CD14-positive monocyte (primary cell): ENCODE measurements at regions not wholly inside any gene's neighbourhood (a gene's known extent, or its start where the extent isn't known, plus 50 kb on each side); places are given as distances from the start of the nearest gene placed in this dataset.

ENCODE experiments used
- DNase-seq, 3 donors: peaks; one replicate each; pipeline ENCODE4 v3.0.0-alpha.2; 2011 to 2022
- H2AFZ ChIP-seq: 2 replicates; pipeline ENCODE4 v1.6.0; 2012; ENCODE audit warnings: mild to moderate bottlenecking, low read depth, low read length, inconsistent platforms; ENCODE audit not compliant: insufficient read depth, poor library complexity, severe bottlenecking
- H3K27ac ChIP-seq, 2 donors: 1 replicate in 1 of 2; 2 replicates in 1 of 2; pipeline ENCODE4 v1.5.1; 2012 to 2013; ENCODE audit warnings: low read length in 2 of 2, control low read depth in 1 of 2, inconsistent platforms in 1 of 2, low read depth in 1 of 2, mild to moderate bottlenecking in 1 of 2
- H3K27me3 ChIP-seq, 2 donors: one replicate each; pipeline versions ENCODE4 v1.6.0 to v1.6.1; 2011 to 2013; ENCODE audit warnings: low read length in 2 of 2; ENCODE audit not compliant: control insufficient read depth in 2 of 2, insufficient read depth in 2 of 2
- H3K36me3 ChIP-seq, 2 donors: replicated peaks in 1 of 2; 1 replicate in 1 of 2; 2 replicates in 1 of 2; pipeline versions ENCODE4 v1.5.1 to v1.6.1; 2012 to 2013; ENCODE audit warnings: low read length in 2 of 2, control low read depth in 1 of 2, inconsistent platforms in 1 of 2, mild to moderate bottlenecking in 1 of 2; ENCODE audit not compliant: insufficient read depth in 2 of 2, control insufficient read depth in 1 of 2
- H3K4me1 ChIP-seq, 2 donors: 1 replicate in 1 of 2; 2 replicates in 1 of 2; pipeline versions ENCODE4 v1.5.1 to v1.6.1; 2012 to 2013; ENCODE audit warnings: low read length in 2 of 2, control low read depth in 1 of 2, inconsistent platforms in 1 of 2, mild to moderate bottlenecking in 1 of 2, moderate library complexity in 1 of 2; ENCODE audit not compliant: insufficient read depth in 2 of 2, control insufficient read depth in 1 of 2
- H3K4me2 ChIP-seq: replicated peaks from 2 replicates; pipeline ENCODE3; 2012; ENCODE audit warnings: low read length, moderate library complexity, mild to moderate bottlenecking; ENCODE audit not compliant: poor library complexity, severe bottlenecking; ENCODE audit errors: extremely low read depth
- H3K4me3 ChIP-seq, 3 experiments: fragments of 200-600 bp in 1 of 3; sonication (generic) in 1 of 3; replicated peaks in 1 of 3; 1 replicate in 2 of 3; 2 replicates in 1 of 3; pipeline ENCODE4 v1.5.1; 2011 to 2013; ENCODE audit warnings: low read length in 3 of 3, mild to moderate bottlenecking in 3 of 3, control low read depth in 2 of 3, low read depth in 2 of 3, inconsistent platforms in 1 of 3, moderate library complexity in 1 of 3
- H3K79me2 ChIP-seq: 2 replicates; pipeline ENCODE4 v1.6.0; 2012; ENCODE audit warnings: mild to moderate bottlenecking, control low read depth, inconsistent platforms, low read length, moderate library complexity; ENCODE audit not compliant: insufficient read depth
- H3K9ac ChIP-seq: 2 replicates; pipeline ENCODE4 v1.6.0; 2017; ENCODE audit warnings: low read length, mild to moderate bottlenecking; ENCODE audit not compliant: insufficient read depth, poor library complexity, severe bottlenecking
- H3K9me3 ChIP-seq, 2 donors: replicated peaks in 1 of 2; 1 replicate in 1 of 2; 2 replicates in 1 of 2; pipeline versions ENCODE4 v1.5.1 to v1.6.1; 2012 to 2013; ENCODE audit warnings: low read length in 2 of 2, control low read depth in 1 of 2; ENCODE audit not compliant: control insufficient read depth in 1 of 2, insufficient read depth in 1 of 2
- H4K20me1 ChIP-seq: 2 replicates; pipeline ENCODE4 v1.6.0; 2012; ENCODE audit warnings: mild to moderate bottlenecking, low read length, control low read depth, moderate library complexity; ENCODE audit not compliant: insufficient read depth
- H3K27ac Mint-ChIP-seq, 7 donors: one replicate each; pipeline ENCODE4 v1.8.0; 2020; ENCODE audit warnings: mild to moderate bottlenecking in 7 of 7, mixed read lengths in 7 of 7, moderate library complexity in 6 of 7, inconsistent platforms in 2 of 7
- H3K27me3 Mint-ChIP-seq, 3 donors: one replicate each; pipeline ENCODE4 v1.8.0; 2021 to 2022; ENCODE audit warnings: low read depth in 3 of 3, mild to moderate bottlenecking in 3 of 3, mixed read lengths in 3 of 3, moderate library complexity in 3 of 3, inconsistent platforms in 1 of 3
- H3K36me3 Mint-ChIP-seq, 2 donors: one replicate each; pipeline ENCODE4 v1.8.0; 2020; ENCODE audit warnings: mixed read lengths in 2 of 2, inconsistent platforms in 1 of 2, mild to moderate bottlenecking in 1 of 2
- H3K4me1 Mint-ChIP-seq: one replicate; pipeline ENCODE4 v1.8.0; 2020; ENCODE audit warnings: mild to moderate bottlenecking, mixed read lengths
- H3K4me3 Mint-ChIP-seq, 2 donors: one replicate each; pipeline ENCODE4 v1.8.0; 2020; ENCODE audit warnings: mild to moderate bottlenecking in 2 of 2, mixed read lengths in 2 of 2, moderate library complexity in 1 of 2
- H3K9me3 Mint-ChIP-seq, 7 donors: one replicate each; pipeline ENCODE4 v1.8.0; 2020 to 2022; ENCODE audit warnings: mixed read lengths in 7 of 7, mild to moderate bottlenecking in 6 of 7, moderate library complexity in 6 of 7, inconsistent platforms in 2 of 7
- CTCF ChIP-seq: fragments of 200-600 bp; IDR thresholded peaks from one replicate; pipeline ENCODE4 v1.8.0; 2022; ENCODE audit warnings: antibody characterized with exemption, mild to moderate bottlenecking
- WGBS: methylation state at CpG from one replicate; pipeline ENCODE4 v1.1.5; 2013; ENCODE audit warnings: missing lambda C conversion rate; ENCODE audit not compliant: insufficient coverage; 5-methylcytosine and 5-hydroxymethylcytosine counted together
- intact Hi-C, 2 donors: fragments of 100-400 bp; cut with micrococcal nuclease; formaldehyde crosslinking; loops; one replicate each; pipeline versions ENCODE4 v1.15.0 to v1.15.1; 2023

- Histone ChIP-seq H3K36me3 (no peaks in the 10 kb centered on the region), H3K4me1 (no peaks in the 10 kb centered on the region), H3K4me3 (no peak overlapping the region), H3K27me3 (peaks cover 0 to 5% of the 10 kb centered on the region in 2 donors), H3K4me2 (no peak overlapping the region), H3K79me2 (no peaks in the 10 kb centered on the region), H2AFZ (no peak overlapping the region), H3K9me3 (no peaks in the 10 kb centered on the region), H3K27ac (no peak overlapping the region), H3K9ac (no peak overlapping the region), H4K20me1 (no peaks in the 10 kb centered on the region)
- H3K27me3 Mint-ChIP-seq, result peaks cover 3 to 9% (median 9%) of the 10 kb centered on the region in 3 donors
- DNase-seq, result no peak
- no peak for TF ChIP-seq CTCF
- no peak overlapping the region for H3K27ac Mint-ChIP-seq
- no CpG with 5 or more reads among the region's 1 CpG for WGBS
- peaks cover 0 to 5% (median under 1%) of the 10 kb centered on the region in 7 donors for H3K9me3 Mint-ChIP-seq
- H3K4me1 Mint-ChIP-seq, result no peaks in the 10 kb centered on the region
- intact Hi-C loops, result no loop called here
- H3K36me3 Mint-ChIP-seq, result no peaks in the 10 kb centered on the region
- no peak overlapping the region for H3K4me3 Mint-ChIP-seq
These were observed 78.7 kb downstream of the HYCC1 start for GRCh38 chr7:22935269-22935668.

GRCh38 chr7:22934473-22935065, 79.4 kb downstream of the HYCC1 start:
- Histone ChIP-seq H3K36me3 (no peaks in the 10 kb centered on the region), H3K9ac (no peak overlapping the region), H3K4me3 (no peak overlapping the region), H4K20me1 (no peaks in the 10 kb centered on the region), H2AFZ (no peak overlapping the region), H3K79me2 (no peaks in the 10 kb centered on the region), H3K27me3 (peaks cover 0 to 5% of the 10 kb centered on the region in 2 donors), H3K9me3 (no peaks in the 10 kb centered on the region), H3K27ac (no peak overlapping the region), H3K4me2 (no peak overlapping the region), H3K4me1 (no peaks in the 10 kb centered on the region)
- Mint-ChIP-seq H3K9me3 (peaks cover 0 to 5% (median 0%) of the 10 kb centered on the region in 7 donors), H3K4me3 (no peak overlapping the region), H3K27ac (no peak overlapping the region), H3K27me3 (peaks cover 3 to 9% (median 9%) of the 10 kb centered on the region in 3 donors), H3K4me1 (no peaks in the 10 kb centered on the region), H3K36me3 (no peaks in the 10 kb centered on the region)
- TF ChIP-seq CTCF, result no peak
- intact Hi-C loops, result no loop called here
- no peak for DNase-seq
- no CpG with 5 or more reads among the region's 4 CpGs for WGBS
